Neural crest cell (in vitro differentiated cells): ENCODE measurements at regions not wholly inside any gene's neighbourhood (a gene's known extent, or its start where the extent isn't known, plus 50 kb on each side); places are given as distances from the start of the nearest gene placed in this dataset.

ENCODE experiments used
- DNase-seq: peaks from one replicate; pipeline ENCODE4 v3.0.0; 2021; ENCODE audit warnings: low read depth, mixed read lengths, low spot score
- H3K27ac Mint-ChIP-seq: one replicate; pipeline ENCODE4 v1.8.0; 2021; ENCODE audit warnings: mild to moderate bottlenecking, mixed read lengths; ENCODE audit not compliant: unreplicated experiment
- H3K27me3 Mint-ChIP-seq: 2 replicates; pipeline ENCODE4 v1.8.0; 2021; ENCODE audit warnings: low read depth, mild to moderate bottlenecking, mixed read lengths
- H3K36me3 Mint-ChIP-seq: 2 replicates; pipeline ENCODE4 v1.8.0; 2021; ENCODE audit warnings: low read depth, mild to moderate bottlenecking, mixed read lengths
- H3K4me1 Mint-ChIP-seq: 2 replicates; pipeline ENCODE4 v1.8.0; 2021; ENCODE audit warnings: mixed read lengths
- H3K4me3 Mint-ChIP-seq: one replicate; pipeline ENCODE4 v1.8.0; 2021; ENCODE audit warnings: mild to moderate bottlenecking, mixed read lengths
- H3K9me3 Mint-ChIP-seq: 2 replicates; pipeline ENCODE4 v1.8.0; 2021; ENCODE audit warnings: mixed read lengths
- CTCF ChIP-seq: fragments of 200-600 bp; sonication (generic); conservative IDR thresholded peaks from 2 replicates; pipeline ENCODE4 v1.5.0; 2021; ENCODE audit warnings: antibody characterized with exemption, mild to moderate bottlenecking

GRCh38 chr6:169904051-169904922 lies 152.9 kb downstream of the ERMARD start:
- no peak for DNase-seq
- TF ChIP-seq CTCF = no peak
- Mint-ChIP-seq H3K27me3 (no peaks in the 10 kb centered on the region), H3K9me3 (peaks cover 3% of the 10 kb centered on the region), H3K4me3 (no peak overlapping the region), H3K36me3 (no peaks in the 10 kb centered on the region), H3K4me1 (peaks cover 17% of the 10 kb centered on the region), H3K27ac (no peak overlapping the region)

GRCh38 chr6:169903122-169903521 lies 151.7 kb downstream of the ERMARD start:
- Mint-ChIP-seq H3K9me3 (peaks cover 8% of the 10 kb centered on the region), H3K4me1 (peaks cover 17% of the 10 kb centered on the region), H3K4me3 (no peak overlapping the region), H3K27me3 (no peaks in the 10 kb centered on the region), H3K36me3 (no peaks in the 10 kb centered on the region), H3K27ac (no peak overlapping the region)
- no peak for DNase-seq
- no peak for TF ChIP-seq CTCF

GRCh38 chr6:169902604-169903003 lies 151.2 kb downstream of the ERMARD start:
- peaks cover 17% of the 10 kb centered on the region for H3K4me1 Mint-ChIP-seq
- H3K9me3 Mint-ChIP-seq = peaks cover 8% of the 10 kb centered on the region
- no peak for DNase-seq
- H3K27ac Mint-ChIP-seq = no peak overlapping the region
- no peaks in the 10 kb centered on the region for H3K36me3 Mint-ChIP-seq
- no peak for TF ChIP-seq CTCF
- no peak overlapping the region for H3K4me3 Mint-ChIP-seq
- H3K27me3 Mint-ChIP-seq = no peaks in the 10 kb centered on the region

GRCh38 chr6:169902070-169902469 lies 150.6 kb downstream of the ERMARD start:
- Mint-ChIP-seq H3K4me3 (no peak overlapping the region), H3K36me3 (no peaks in the 10 kb centered on the region), H3K27me3 (no peaks in the 10 kb centered on the region), H3K9me3 (peaks cover 8% of the 10 kb centered on the region), H3K27ac (no peak overlapping the region), H3K4me1 (peaks cover 15% of the 10 kb centered on the region)
- TF ChIP-seq CTCF = no peak
- no peak for DNase-seq

GRCh38 chr6:169899481-169900145 lies 148.2 kb downstream of the ERMARD start:
- no peak for TF ChIP-seq CTCF
- H3K36me3 Mint-ChIP-seq = no peaks in the 10 kb centered on the region
- H3K4me3 Mint-ChIP-seq = no peak overlapping the region
- DNase-seq = no peak
- H3K27me3 Mint-ChIP-seq = no peaks in the 10 kb centered on the region
- no peak overlapping the region for H3K27ac Mint-ChIP-seq
- no peaks in the 10 kb centered on the region for H3K4me1 Mint-ChIP-seq
- peaks cover 8% of the 10 kb centered on the region for H3K9me3 Mint-ChIP-seq
